Neural crest cell (in vitro differentiated cells): ENCODE measurements at regions not wholly inside any gene's neighbourhood (a gene's known extent, or its start where the extent isn't known, plus 50 kb on each side); places are given as distances from the start of the nearest gene placed in this dataset.

Source experiments
- DNase-seq: peaks from one replicate; pipeline ENCODE4 v3.0.0; 2021; ENCODE audit warnings: low read depth, mixed read lengths, low spot score
- H3K27ac Mint-ChIP-seq: one replicate; pipeline ENCODE4 v1.8.0; 2021; ENCODE audit warnings: mild to moderate bottlenecking, mixed read lengths; ENCODE audit not compliant: unreplicated experiment
- H3K27me3 Mint-ChIP-seq: 2 replicates; pipeline ENCODE4 v1.8.0; 2021; ENCODE audit warnings: low read depth, mild to moderate bottlenecking, mixed read lengths
- H3K36me3 Mint-ChIP-seq: 2 replicates; pipeline ENCODE4 v1.8.0; 2021; ENCODE audit warnings: low read depth, mild to moderate bottlenecking, mixed read lengths
- H3K4me1 Mint-ChIP-seq: 2 replicates; pipeline ENCODE4 v1.8.0; 2021; ENCODE audit warnings: mixed read lengths
- H3K4me3 Mint-ChIP-seq: one replicate; pipeline ENCODE4 v1.8.0; 2021; ENCODE audit warnings: mild to moderate bottlenecking, mixed read lengths
- H3K9me3 Mint-ChIP-seq: 2 replicates; pipeline ENCODE4 v1.8.0; 2021; ENCODE audit warnings: mixed read lengths
- TF ChIP-seq, protein P1 (sequence below): fragments of 200-600 bp; sonication (generic); conservative IDR thresholded peaks from 2 replicates; pipeline ENCODE4 v1.5.0; 2021; ENCODE audit warnings: antibody characterized with exemption, mild to moderate bottlenecking

DNA sequence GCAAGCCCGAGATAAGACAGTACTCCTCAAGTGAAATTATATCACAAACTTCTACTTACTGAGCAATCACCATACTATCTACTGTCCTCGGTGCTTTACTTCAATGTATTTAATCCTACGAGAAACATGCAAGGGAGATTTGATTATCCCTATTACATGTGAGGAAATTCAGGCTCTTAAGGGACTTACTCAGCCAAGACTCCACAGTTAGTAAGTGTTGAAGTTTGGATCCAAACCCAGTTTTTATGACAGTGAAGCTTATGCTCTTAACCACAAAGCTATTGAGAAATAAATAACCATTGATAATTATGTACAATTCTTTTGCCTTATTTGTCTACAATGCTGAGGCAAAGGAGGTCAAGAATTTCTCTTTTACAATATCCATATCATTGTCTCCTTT, 672.9 kb upstream of the ACVR2A start:
- no peak overlapping the region for H3K27ac Mint-ChIP-seq
- TF ChIP-seq, protein P1, sequence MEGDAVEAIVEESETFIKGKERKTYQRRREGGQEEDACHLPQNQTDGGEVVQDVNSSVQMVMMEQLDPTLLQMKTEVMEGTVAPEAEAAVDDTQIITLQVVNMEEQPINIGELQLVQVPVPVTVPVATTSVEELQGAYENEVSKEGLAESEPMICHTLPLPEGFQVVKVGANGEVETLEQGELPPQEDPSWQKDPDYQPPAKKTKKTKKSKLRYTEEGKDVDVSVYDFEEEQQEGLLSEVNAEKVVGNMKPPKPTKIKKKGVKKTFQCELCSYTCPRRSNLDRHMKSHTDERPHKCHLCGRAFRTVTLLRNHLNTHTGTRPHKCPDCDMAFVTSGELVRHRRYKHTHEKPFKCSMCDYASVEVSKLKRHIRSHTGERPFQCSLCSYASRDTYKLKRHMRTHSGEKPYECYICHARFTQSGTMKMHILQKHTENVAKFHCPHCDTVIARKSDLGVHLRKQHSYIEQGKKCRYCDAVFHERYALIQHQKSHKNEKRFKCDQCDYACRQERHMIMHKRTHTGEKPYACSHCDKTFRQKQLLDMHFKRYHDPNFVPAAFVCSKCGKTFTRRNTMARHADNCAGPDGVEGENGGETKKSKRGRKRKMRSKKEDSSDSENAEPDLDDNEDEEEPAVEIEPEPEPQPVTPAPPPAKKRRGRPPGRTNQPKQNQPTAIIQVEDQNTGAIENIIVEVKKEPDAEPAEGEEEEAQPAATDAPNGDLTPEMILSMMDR: no peak
- no peaks in the 10 kb centered on the region for H3K36me3 Mint-ChIP-seq
- peaks cover 16% of the 10 kb centered on the region for H3K4me1 Mint-ChIP-seq
- no peak for DNase-seq
- H3K27me3 Mint-ChIP-seq: no peaks in the 10 kb centered on the region
- no peak overlapping the region for H3K4me3 Mint-ChIP-seq
- H3K9me3 Mint-ChIP-seq: peaks cover 7% of the 10 kb centered on the region

DNA sequence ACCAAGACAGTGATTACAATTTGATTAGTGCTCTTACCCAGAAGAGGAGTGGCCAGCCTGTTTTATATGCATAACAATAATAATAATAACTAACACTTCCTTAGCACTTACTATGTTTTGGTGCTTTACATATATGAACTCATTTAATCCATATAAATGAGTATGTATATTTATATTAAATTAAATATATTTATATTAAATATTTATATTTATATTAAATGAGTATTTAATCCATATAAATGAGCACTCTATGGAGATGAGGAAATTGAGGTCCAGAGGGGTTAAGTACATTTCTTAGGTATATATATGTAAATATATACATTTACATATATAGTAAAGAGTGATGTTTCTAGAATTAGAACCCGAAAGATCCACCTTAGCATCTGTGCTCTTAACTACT, 673.9 kb upstream of the ACVR2A start:
- Mint-ChIP-seq H3K4me3 (no peak overlapping the region), H3K36me3 (no peaks in the 10 kb centered on the region), H3K27me3 (no peaks in the 10 kb centered on the region), H3K4me1 (peaks cover 16% of the 10 kb centered on the region), H3K27ac (no peak overlapping the region), H3K9me3 (peaks cover 9% of the 10 kb centered on the region)
- TF ChIP-seq, protein P1: no peak
- no peak for DNase-seq

DNA sequence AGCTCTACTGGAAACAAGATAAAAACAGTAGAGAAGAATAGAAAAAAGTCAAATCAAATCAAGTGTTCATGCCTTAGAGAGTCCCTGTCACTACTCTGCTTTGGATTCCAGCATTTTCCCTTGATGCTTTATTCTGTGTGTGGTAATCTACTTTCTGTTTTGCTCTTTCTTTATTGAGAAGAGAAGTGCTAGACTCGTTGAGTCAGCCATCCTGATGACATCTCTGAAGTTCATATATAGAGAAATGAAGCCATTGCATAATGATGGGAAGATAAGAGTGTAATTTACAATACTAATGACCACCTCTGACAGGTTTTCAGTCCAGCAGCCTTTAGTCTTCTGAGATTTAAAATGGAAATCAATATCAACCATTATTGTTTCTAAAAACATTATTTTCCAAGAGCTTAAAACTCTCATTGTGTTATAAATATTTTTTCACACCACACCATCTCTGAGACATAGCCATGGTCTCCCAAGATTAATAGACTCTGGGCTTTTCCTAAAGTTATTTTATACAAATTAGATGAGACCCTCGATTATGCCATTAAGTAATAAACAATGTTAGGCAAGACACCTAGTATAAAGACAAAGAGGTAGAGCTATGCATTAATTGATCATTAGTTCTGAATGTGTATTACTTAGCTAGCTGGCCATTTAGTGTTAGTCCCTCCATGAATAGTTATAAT, 679.0 kb upstream of the ACVR2A start:
- TF ChIP-seq, protein P1: no peak
- Mint-ChIP-seq H3K36me3 (no peaks in the 10 kb centered on the region), H3K27ac (no peak overlapping the region), H3K4me1 (no peaks in the 10 kb centered on the region), H3K9me3 (peaks cover 14% of the 10 kb centered on the region), H3K4me3 (no peak overlapping the region), H3K27me3 (no peaks in the 10 kb centered on the region)
- DNase-seq: no peak

DNA sequence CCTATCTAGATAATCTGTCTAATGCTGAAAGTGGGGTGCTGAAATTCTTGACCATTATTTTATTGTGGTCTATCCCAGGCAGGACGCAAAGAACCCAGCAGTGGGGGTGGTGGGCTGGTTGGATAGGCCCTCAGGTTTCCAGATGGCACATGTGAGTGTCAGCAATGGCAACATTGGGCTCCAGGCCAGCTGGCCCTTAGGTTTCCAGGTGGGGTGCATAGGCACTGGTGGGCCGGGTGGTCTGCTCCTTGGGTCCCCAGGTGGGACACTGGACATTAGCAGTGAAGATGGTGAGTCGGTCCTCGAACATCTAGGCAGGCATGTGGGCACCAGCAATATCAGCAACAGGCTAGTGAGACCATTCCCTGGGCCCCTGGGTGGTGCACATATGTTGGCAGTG, 680.3 kb upstream of the ACVR2A start:
- DNase-seq: no peak
- peaks cover 11% of the 10 kb centered on the region for H3K9me3 Mint-ChIP-seq
- no peaks in the 10 kb centered on the region for H3K36me3 Mint-ChIP-seq
- H3K27ac Mint-ChIP-seq: no peak overlapping the region
- H3K4me3 Mint-ChIP-seq: no peak overlapping the region
- no peaks in the 10 kb centered on the region for H3K4me1 Mint-ChIP-seq
- TF ChIP-seq, protein P1: no peak
- H3K27me3 Mint-ChIP-seq: no peaks in the 10 kb centered on the region

DNA sequence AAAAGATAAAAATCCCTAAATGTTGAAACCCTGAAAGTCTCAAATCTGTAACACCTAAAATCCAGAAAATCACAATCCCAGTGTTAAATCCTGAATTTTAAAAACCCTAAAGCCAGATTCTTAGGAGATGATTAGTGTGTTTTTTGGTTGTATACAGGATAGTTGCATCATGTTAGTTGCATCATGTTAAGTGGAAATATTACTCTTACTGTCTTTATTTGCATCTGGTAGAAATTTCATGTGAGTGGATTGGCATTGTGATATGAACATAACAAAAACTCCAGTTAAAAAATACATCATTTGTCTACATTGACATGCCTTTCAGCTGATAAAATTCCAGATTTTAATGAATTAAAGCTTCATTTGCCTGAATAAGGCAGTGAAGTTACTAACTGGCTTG, 683.1 kb upstream of the ACVR2A start:
- no peak for DNase-seq
- TF ChIP-seq, protein P1: no peak
- no peaks in the 10 kb centered on the region for H3K4me1 Mint-ChIP-seq
- no peaks in the 10 kb centered on the region for H3K36me3 Mint-ChIP-seq
- peaks cover 7% of the 10 kb centered on the region for H3K9me3 Mint-ChIP-seq
- no peak overlapping the region for H3K27ac Mint-ChIP-seq
- no peak overlapping the region for H3K4me3 Mint-ChIP-seq
- no peaks in the 10 kb centered on the region for H3K27me3 Mint-ChIP-seq
